ENCODE measurements at regions not wholly inside any gene's neighbourhood (a gene's known extent, or its start where the extent isn't known, plus 50 kb on each side); places are given as distances from the start of the nearest gene placed in this dataset.

DNA sequence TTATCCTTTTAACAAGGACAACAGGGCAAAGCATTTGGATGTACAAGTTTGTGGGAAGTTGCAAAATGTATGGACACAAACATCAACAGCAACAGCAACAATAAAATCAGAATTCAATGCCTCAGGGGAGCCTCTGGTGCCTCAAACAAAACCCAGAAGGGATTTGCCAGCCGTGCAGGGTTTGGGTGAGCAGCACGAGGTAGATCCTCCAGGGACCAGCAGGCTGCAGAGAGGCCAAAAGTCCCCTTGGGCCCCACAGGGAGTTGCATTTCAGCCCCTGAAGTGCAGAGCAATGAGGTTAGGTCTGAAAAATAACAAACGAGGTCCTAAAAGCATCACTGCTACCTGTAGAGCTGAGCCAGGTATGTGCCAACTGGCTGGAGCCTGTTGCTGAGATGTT is 51.7 kb upstream of the CPXM2 start:
- no peak for TF ChIP-seq POLR2A (IDR thresholded peaks at IDR 0.05)
- TF ChIP-seq, protein P1, sequence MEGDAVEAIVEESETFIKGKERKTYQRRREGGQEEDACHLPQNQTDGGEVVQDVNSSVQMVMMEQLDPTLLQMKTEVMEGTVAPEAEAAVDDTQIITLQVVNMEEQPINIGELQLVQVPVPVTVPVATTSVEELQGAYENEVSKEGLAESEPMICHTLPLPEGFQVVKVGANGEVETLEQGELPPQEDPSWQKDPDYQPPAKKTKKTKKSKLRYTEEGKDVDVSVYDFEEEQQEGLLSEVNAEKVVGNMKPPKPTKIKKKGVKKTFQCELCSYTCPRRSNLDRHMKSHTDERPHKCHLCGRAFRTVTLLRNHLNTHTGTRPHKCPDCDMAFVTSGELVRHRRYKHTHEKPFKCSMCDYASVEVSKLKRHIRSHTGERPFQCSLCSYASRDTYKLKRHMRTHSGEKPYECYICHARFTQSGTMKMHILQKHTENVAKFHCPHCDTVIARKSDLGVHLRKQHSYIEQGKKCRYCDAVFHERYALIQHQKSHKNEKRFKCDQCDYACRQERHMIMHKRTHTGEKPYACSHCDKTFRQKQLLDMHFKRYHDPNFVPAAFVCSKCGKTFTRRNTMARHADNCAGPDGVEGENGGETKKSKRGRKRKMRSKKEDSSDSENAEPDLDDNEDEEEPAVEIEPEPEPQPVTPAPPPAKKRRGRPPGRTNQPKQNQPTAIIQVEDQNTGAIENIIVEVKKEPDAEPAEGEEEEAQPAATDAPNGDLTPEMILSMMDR (IDR thresholded peaks at IDR 0.05): no peak

Measured in testis (tissue), 2 donors.